ENCODE measurements at regions not wholly inside any gene's neighbourhood (a gene's known extent, or its start where the extent isn't known, plus 50 kb on each side); places are given as distances from the start of the nearest gene placed in this dataset.

DNA sequence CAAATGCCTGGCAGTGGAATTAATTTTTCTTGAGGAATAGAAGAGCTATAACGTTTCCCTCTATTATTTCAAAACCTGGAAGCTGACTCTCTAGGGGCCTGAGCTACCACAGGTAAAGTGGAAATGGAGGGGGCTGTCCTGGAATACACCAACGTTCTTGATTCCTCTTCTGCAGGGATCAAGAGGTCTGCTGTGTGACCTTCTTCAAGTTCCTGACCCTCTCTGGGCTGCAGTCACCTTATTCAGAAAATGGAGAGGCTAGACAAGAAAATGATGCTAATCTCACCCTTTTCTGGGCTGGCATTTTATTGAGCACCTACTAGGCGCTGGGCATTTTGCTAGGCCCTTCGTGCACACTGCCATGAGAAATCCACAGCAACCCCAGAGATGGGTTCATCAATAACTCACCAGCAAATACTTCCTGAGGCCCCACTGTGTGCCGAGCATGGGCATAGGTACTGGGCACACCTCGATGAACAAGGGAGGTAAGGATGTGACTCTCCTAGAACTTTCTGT, 55.2 kb upstream of the DLK1 start:
- H3K4me3 Mint-ChIP-seq: no peak overlapping the region
- no peak for DNase-seq (ENCODE audit: low spot score in 2 of 2, unreplicated experiment in 2 of 2)
- H3K4me1 Mint-ChIP-seq: peaks cover 61% of the 10 kb centered on the region
- H3K27me3 Mint-ChIP-seq (ENCODE audit: low read depth): peaks cover 24% of the 10 kb centered on the region
- H3K9me3 Mint-ChIP-seq: no peaks in the 10 kb centered on the region
- no peak for TF ChIP-seq CTCF (IDR thresholded peaks at IDR 0.05; ENCODE audit: unreplicated experiment)
- no peaks in the 10 kb centered on the region for H3K36me3 Mint-ChIP-seq
- H3K27ac Mint-ChIP-seq: no peak overlapping the region

GRCh38 chr14:100671906-100672305, 54.8 kb upstream of the DLK1 start:
- Mint-ChIP-seq H3K9me3 (no peaks in the 10 kb centered on the region), H3K4me1 (peaks cover 63% of the 10 kb centered on the region), H3K27me3 (ENCODE audit: low read depth) (peaks cover 22% of the 10 kb centered on the region), H3K36me3 (no peaks in the 10 kb centered on the region), H3K4me3 (no peak overlapping the region), H3K27ac (no peak overlapping the region)
- no peak for DNase-seq (ENCODE audit: low spot score in 2 of 2, unreplicated experiment in 2 of 2)
- no peak for TF ChIP-seq CTCF (IDR thresholded peaks at IDR 0.05; ENCODE audit: unreplicated experiment)

GRCh38 chr14:100673085-100673806, 53.4 kb upstream of the DLK1 start:
- no peak for DNase-seq (ENCODE audit: low spot score in 2 of 2, unreplicated experiment in 2 of 2)
- H3K27ac Mint-ChIP-seq: no peak overlapping the region
- no peak for TF ChIP-seq CTCF (IDR thresholded peaks at IDR 0.05; ENCODE audit: unreplicated experiment)
- H3K36me3 Mint-ChIP-seq: no peaks in the 10 kb centered on the region
- H3K9me3 Mint-ChIP-seq: no peaks in the 10 kb centered on the region
- H3K27me3 Mint-ChIP-seq (ENCODE audit: low read depth): peaks cover 22% of the 10 kb centered on the region
- H3K4me3 Mint-ChIP-seq: peak overlapping the region; percentile 22
- peaks cover 76% of the 10 kb centered on the region for H3K4me1 Mint-ChIP-seq

- Mint-ChIP-seq H3K27ac (no peak overlapping the region), H3K27me3 (ENCODE audit: low read depth) (peaks cover 22% of the 10 kb centered on the region), H3K4me3 (no peak overlapping the region), H3K9me3 (no peaks in the 10 kb centered on the region), H3K36me3 (no peaks in the 10 kb centered on the region), H3K4me1 (peaks cover 81% of the 10 kb centered on the region)
- TF ChIP-seq CTCF (IDR thresholded peaks at IDR 0.05; ENCODE audit: unreplicated experiment): no peak
- DNase-seq (ENCODE audit: low spot score in 2 of 2, unreplicated experiment in 2 of 2): no peak
These were observed 52.9 kb upstream of the DLK1 start for GRCh38 chr14:100673807-100674154.

DNA sequence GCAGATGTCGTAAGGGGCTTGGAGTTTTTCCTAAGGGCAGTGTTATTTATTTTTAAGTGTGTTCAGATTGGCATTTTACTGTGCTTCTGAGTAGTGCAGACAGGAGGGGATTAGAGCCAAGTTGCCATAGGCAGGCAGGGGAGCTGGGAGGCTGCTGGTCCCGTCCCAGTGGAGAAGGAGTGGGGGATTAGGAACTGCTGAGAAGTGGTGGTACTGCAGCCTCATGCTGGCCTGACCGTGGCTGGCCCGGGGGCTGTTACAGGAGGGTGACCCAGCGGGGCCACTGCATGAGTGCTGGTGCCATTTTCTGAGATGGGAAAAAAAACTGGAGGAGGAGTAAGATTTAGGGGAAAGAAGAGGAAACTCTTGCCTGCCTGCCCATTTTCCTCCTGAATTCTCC, 52.3 kb upstream of the DLK1 start:
- H3K4me3 Mint-ChIP-seq: no peak overlapping the region

More for the DNA sequence above, 52.3 kb upstream of the DLK1 start:
- Mint-ChIP-seq H3K36me3 (no peaks in the 10 kb centered on the region), H3K27ac (peak overlapping the region; percentile 63), H3K4me1 (peaks cover 80% of the 10 kb centered on the region), H3K27me3 (ENCODE audit: low read depth) (peaks cover 22% of the 10 kb centered on the region), H3K9me3 (no peaks in the 10 kb centered on the region)
- no peak for DNase-seq (ENCODE audit: low spot score in 2 of 2, unreplicated experiment in 2 of 2)
- TF ChIP-seq CTCF (IDR thresholded peaks at IDR 0.05; ENCODE audit: unreplicated experiment): no peak
